ENCODE measurements at regions not wholly inside any gene's neighbourhood (a gene's known extent, or its start where the extent isn't known, plus 50 kb on each side); places are given as distances from the start of the nearest gene placed in this dataset.

DNA sequence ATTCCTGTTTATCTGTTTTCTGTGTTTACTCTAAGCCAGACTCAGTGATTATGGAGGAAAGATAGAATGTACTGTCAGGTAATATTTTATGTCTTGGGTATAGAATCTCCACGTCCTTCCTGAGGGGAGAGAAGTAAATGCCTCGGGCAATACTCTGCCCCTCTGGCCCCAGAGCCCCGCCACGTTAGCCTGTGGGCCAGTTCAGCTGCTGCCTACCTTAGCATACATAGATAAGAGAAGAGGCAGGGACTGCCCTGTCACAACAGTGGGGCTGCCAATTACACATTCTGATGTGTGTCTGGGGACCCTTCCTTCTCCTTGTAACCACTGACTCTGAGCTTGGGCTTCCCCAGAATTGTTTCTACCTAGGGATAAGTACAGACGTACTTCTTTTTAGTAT lies 347.7 kb upstream of the ATP11B start:
- Mint-ChIP-seq H3K27me3 (no peaks in the 10 kb centered on the region), H3K9me3 (no peaks in the 10 kb centered on the region), H3K36me3 (no peaks in the 10 kb centered on the region), H3K4me1 (no peaks in the 10 kb centered on the region), H3K27ac (no peak overlapping the region), H3K4me3 (no peak overlapping the region)
- no peak for ATAC-seq (replicated peaks)
- DNase-seq, result no peak

DNA sequence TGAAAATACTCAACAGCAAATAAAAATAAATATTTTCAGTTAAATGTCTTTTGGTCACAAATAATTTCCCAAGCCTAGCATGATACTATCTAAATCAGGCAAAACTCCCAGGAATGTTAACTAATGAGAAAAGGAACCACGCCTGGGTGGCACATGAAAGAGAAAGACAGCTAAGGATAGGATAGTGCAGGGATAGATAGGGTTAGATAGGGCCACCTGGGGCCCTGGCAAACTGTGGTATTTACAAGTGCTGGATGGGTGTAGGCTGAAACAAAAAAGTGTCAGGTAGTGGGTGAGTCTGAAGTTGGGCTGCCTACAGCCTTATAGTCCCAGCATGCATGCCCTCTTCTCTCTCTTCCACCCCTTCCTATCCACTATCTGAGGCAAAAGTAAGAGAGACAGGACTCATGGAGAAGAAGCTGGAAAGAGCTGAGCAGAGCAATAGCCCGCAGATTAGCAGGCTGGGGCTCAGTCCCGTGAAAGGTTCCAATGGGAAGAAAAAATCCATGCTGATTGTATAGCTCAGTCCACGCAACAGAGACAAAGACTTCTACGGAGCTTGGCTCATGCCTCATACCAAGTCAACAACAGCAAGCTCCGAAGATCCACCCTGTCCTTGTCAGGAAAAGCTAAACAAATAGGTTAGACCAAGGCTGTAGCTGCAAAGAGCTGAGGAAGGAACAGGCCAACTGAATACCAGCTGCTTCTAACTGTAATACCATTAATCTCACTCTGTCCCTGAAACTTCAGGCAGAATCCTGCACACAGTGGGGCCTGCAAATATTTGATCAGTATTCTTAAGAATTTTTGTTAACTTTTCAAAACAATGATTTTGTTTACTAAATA lies 342.1 kb upstream of the ATP11B start:
- H3K27ac Mint-ChIP-seq, result no peak overlapping the region
- no peak overlapping the region for H3K4me3 Mint-ChIP-seq
- H3K36me3 Mint-ChIP-seq, result no peaks in the 10 kb centered on the region
- DNase-seq, result no peak
- no peak for ATAC-seq (replicated peaks)
- no peaks in the 10 kb centered on the region for H3K4me1 Mint-ChIP-seq
- H3K9me3 Mint-ChIP-seq, result peaks cover 0 to 3% of the 10 kb centered on the region in 2 donors
- no peaks in the 10 kb centered on the region for H3K27me3 Mint-ChIP-seq

DNA sequence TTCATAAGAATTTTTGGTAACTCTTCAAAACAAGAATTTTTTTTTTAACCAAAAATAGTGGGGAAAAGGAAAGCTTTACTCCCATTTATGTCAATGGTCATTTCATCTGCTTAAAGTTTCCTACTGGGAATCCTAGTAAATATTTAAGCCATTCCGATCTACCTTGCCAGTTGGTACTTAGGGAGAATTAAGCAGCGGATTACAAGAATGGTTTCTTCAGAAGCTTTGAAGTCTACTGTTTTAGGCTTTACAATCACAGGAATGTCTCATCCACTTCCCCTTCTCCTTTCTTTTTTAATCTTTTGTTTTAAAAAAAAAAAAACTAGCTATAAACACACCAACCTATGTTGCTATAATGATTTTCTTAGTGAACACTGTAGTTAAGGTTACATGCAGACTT lies 341.4 kb upstream of the ATP11B start:
- peaks cover 0 to 5% of the 10 kb centered on the region in 2 donors for H3K9me3 Mint-ChIP-seq
- H3K27ac Mint-ChIP-seq, result no peak overlapping the region
- H3K27me3 Mint-ChIP-seq, result no peaks in the 10 kb centered on the region
- no peaks in the 10 kb centered on the region for H3K4me1 Mint-ChIP-seq
- ATAC-seq (replicated peaks), result no peak
- no peak for DNase-seq
- no peak overlapping the region for H3K4me3 Mint-ChIP-seq
- H3K36me3 Mint-ChIP-seq, result no peaks in the 10 kb centered on the region

DNA sequence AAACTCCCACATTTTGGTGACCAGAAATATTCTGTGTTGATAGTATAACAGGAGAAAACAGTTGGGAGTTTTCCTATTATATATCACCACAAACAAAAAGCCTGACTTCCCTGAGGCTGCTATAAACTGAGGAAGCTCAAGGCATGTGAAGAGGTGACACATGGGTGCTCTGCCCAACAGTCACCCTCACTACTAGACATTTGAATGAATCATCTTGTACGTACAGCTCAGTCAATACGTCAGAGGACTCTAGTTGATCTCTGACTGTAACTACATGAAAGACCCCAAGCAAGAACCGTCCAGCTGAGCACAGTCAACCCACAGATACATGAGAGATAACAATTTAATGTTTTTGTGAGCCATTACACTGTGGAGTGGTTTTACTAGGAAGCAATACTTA lies 338.3 kb upstream of the ATP11B start:
- no peaks in the 10 kb centered on the region for H3K36me3 Mint-ChIP-seq
- H3K4me1 Mint-ChIP-seq, result no peaks in the 10 kb centered on the region

DNA sequence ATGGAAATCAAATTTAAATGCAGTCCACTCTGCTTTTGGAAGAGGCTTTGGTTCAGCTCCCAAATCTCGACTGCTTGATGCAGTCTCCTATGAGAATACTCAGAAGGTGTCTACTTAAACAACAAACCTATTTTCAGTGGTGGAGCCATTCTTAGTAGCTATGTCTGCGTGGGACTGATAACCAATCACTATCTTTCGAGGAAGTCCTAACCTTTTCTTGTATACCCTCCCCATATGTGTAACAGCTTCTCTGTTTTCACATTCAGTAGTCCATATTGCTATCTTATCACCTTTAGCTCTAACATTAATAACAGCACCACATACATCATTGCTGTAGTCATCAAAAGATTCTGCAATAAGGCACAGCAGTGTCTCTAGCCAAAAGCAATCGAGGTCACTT lies 333.0 kb upstream of the ATP11B start:
- ATAC-seq (replicated peaks) (no peak), DNase-seq (no peak)
- Mint-ChIP-seq H3K27me3 (no peaks in the 10 kb centered on the region), H3K9me3 (peaks cover 4 to 8% of the 10 kb centered on the region in 2 donors), H3K4me3 (no peak overlapping the region), H3K27ac (no peak overlapping the region), H3K36me3 (no peaks in the 10 kb centered on the region), H3K4me1 (no peaks in the 10 kb centered on the region)

More for the DNA sequence above, 338.3 kb upstream of the ATP11B start:
- peaks cover 0 to 5% of the 10 kb centered on the region in 2 donors for H3K9me3 Mint-ChIP-seq
- no peak overlapping the region for H3K4me3 Mint-ChIP-seq
- no peaks in the 10 kb centered on the region for H3K27me3 Mint-ChIP-seq
- H3K27ac Mint-ChIP-seq, result no peak overlapping the region
- ATAC-seq (replicated peaks) (no peak), DNase-seq (no peak)

DNA sequence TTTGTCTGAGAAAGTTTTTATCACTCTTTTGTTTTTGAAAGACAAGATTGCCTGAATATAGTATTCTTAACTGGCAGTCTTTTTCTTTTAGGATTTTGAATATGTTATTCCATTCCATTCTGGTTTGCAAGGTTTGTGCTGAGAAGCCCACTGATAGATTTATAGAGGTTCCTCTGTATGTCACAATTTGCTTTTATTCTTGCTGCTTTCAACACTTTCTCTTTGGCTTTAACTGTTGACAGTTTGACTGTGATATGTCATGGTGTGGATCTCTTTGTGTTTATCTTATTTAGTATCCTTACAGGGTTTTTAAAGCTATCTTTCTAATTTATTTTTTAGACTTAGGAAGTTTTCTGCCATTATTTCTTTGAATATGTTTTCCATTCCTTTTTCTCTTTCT lies 331.2 kb upstream of the ATP11B start:
- Mint-ChIP-seq H3K36me3 (no peaks in the 10 kb centered on the region), H3K4me1 (no peaks in the 10 kb centered on the region), H3K27me3 (no peaks in the 10 kb centered on the region), H3K27ac (no peak overlapping the region), H3K9me3 (peaks cover 3 to 4% of the 10 kb centered on the region in 2 donors), H3K4me3 (no peak overlapping the region)
- DNase-seq (no peak), ATAC-seq (replicated peaks) (no peak)

DNA sequence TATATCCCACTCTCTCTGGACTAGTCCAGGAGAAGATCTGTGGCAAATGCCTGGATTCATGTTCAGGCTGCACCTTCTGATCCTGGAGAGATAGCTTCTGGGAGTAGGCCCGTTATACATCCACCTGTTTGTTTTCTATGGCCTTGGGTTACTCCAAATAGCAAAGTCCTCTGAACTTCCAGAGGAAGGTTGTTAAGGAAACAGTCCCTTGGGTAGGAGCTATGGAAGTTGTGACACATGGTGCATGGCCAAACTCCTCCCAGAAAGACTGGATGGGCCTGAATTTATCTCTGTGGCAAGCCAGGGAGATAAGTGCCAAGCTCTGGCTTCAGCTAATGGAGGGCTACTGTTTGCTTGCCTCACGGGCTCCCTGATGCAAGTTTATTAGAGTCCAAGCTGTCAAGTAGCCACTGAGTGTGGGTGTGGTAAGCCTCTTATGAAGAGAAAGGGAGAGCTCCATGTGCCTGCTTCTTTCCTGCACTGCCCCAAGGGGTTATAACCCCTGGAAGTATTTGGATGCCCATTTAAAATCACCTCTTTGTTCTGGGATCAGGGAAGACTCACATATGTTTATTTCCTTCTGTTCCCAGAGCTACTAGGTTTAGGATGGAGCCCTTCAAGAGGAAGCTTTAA lies 328.7 kb upstream of the ATP11B start:
- no peak overlapping the region for H3K27ac Mint-ChIP-seq
- no peaks in the 10 kb centered on the region for H3K36me3 Mint-ChIP-seq
- no peaks in the 10 kb centered on the region for H3K4me1 Mint-ChIP-seq
- no peak overlapping the region for H3K4me3 Mint-ChIP-seq
- peaks cover 4% of the 10 kb centered on the region in 2 donors for H3K9me3 Mint-ChIP-seq
- H3K27me3 Mint-ChIP-seq, result no peaks in the 10 kb centered on the region
- no peak for DNase-seq
- ATAC-seq (replicated peaks), result no peak

DNA sequence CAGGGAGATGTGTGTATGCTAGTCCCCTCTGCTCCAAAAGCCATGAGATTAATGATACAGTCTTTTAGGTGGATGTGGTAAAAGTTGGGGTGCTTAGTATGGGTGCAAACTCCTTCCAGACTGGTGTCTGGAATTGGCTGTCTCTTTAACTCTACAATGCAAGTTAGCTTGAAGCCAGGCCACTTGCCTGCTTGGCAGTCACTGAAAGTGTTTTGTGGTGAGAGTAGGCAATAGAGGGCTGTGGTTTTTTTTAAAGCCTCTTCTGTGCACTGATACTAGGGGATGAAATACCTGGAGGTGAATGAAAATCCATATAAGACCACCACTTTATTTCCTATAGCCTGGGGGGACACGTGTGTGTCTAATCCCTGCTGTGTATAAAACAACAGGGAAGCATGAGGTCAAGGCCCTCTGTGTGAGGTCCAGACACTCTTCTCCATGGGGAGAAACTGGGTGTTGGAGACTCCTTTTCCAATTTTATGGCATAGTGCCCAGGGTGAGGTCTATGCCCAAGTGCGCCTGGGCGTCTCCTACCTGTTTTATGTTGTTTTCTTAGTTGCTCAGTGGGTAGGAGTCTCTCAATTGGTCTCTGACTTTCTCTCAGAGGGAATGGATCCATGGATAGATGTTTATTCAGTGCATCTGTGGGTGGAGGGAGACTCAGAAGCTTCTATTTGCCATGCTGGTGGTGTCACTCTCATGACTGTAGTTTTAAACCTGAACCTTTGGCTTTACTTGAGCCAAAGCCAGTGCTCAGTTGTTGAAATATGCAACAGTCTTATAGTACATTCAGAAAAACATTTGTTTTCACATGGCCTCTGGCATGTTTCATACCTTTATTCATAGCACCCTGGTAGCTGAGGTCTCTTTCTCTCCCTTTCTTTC lies 327.8 kb upstream of the ATP11B start:
- Mint-ChIP-seq H3K36me3 (no peaks in the 10 kb centered on the region), H3K4me1 (no peaks in the 10 kb centered on the region), H3K27ac (no peak overlapping the region), H3K9me3 (peaks cover 4% of the 10 kb centered on the region in 2 donors), H3K4me3 (no peak overlapping the region), H3K27me3 (no peaks in the 10 kb centered on the region)
- no peak for ATAC-seq (replicated peaks)
- DNase-seq, result no peak

DNA sequence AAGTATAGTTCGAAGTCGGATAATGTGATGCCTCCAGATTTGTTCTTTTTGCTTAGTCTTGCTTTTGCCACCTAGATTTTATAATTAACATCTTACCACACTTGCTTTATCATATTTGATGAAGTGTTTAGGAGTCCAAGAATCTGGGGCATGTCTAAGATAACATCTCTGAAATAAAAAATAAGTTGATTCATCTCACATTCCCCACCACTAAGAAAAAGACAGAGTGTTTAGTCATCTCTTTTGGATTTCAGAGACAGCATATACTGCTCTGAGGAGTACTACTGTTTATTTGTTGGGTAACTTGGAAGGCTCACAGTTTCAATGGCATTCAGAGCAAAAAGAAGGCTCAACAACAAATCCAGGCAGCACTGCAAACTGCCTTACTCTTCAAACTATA lies 324.2 kb upstream of the ATP11B start:
- Mint-ChIP-seq H3K27me3 (no peaks in the 10 kb centered on the region), H3K9me3 (peaks cover 0 to 1% of the 10 kb centered on the region in 2 donors), H3K4me3 (no peak overlapping the region), H3K4me1 (no peaks in the 10 kb centered on the region), H3K36me3 (no peaks in the 10 kb centered on the region), H3K27ac (no peak overlapping the region)
- no peak for DNase-seq
- ATAC-seq (replicated peaks), result no peak

DNA sequence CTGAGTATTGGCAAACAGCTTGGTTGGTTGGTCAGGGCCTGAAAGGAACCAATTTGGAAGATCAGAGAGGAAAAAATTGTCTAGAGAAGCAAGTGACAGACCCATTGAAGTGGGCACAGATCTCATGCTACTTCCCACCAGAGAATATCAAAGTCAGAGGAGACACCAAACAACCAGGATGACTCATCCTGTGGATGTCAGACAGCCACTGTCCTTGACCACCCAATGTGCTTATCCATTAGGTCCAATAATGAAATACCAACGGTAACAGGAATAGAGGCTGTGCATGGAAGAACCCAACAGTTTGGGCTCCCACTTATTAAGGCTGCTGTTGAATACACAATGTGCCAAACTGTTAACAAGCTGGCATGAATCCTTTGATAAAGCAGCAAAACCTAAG lies 323.1 kb upstream of the ATP11B start:
- Mint-ChIP-seq H3K4me3 (no peak overlapping the region), H3K27me3 (no peaks in the 10 kb centered on the region), H3K9me3 (peaks cover 0 to 1% of the 10 kb centered on the region in 2 donors), H3K4me1 (no peaks in the 10 kb centered on the region), H3K36me3 (no peaks in the 10 kb centered on the region), H3K27ac (no peak overlapping the region)
- no peak for DNase-seq
- ATAC-seq (replicated peaks), result no peak

DNA sequence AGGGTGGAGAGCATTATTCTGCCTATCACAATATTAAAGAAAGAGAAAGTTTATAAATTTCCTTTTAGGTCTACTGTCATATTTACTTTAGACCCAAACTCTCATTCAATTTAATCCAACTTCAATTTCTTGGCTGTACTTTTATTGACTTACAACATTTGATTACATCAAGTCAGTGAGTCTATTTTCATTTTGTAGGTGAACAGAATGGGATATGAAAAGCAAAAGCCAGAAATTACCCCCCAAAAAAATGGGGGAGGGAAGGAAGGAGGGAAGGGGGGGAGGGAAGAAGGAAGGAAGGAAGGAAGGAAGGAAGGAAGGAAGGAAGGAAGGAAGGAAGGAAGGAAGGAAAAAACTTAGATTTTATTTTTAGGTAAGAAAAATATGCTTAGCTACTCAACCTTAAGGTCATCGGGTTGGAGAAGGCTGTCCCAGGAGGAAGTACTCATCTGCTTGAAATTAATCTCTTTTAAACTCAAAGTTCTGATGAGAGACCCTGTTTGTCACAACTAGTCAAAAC lies 320.1 kb upstream of the ATP11B start:
- H3K27ac Mint-ChIP-seq, result no peak overlapping the region
- ATAC-seq (replicated peaks) (no peak), DNase-seq (no peak)
- peaks cover 0 to 5% of the 10 kb centered on the region in 2 donors for H3K27me3 Mint-ChIP-seq
- H3K4me1 Mint-ChIP-seq, result no peaks in the 10 kb centered on the region
- no peaks in the 10 kb centered on the region for H3K36me3 Mint-ChIP-seq
- peaks cover 0 to 1% of the 10 kb centered on the region in 2 donors for H3K9me3 Mint-ChIP-seq
- no peak overlapping the region for H3K4me3 Mint-ChIP-seq

DNA sequence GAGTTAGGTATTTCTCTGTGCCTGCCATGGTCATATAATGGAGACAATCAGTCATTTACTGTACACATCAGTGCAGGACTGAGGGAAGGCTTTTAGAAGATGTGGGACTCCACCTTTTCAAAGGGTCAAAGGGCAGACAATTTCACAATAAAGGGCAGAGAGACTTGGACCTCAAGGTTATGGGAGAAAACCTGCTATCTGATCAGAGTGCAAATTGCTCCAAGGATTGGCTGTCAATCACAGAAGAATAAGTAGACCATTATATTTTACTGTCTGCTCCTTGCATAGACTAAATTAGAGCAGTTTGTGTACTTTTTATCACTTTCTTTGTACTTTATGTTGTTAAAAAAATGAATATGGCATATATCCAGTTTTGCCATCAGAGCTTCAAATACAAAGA lies 314.9 kb upstream of the ATP11B start:
- H3K27ac Mint-ChIP-seq, result no peak overlapping the region
- H3K27me3 Mint-ChIP-seq, result peaks cover 0 to 5% of the 10 kb centered on the region in 2 donors
- ATAC-seq (replicated peaks) (no peak), DNase-seq (no peak)
- peaks cover 0 to 2% of the 10 kb centered on the region in 2 donors for H3K9me3 Mint-ChIP-seq
- H3K4me3 Mint-ChIP-seq, result no peak overlapping the region
- H3K36me3 Mint-ChIP-seq, result no peaks in the 10 kb centered on the region
- no peaks in the 10 kb centered on the region for H3K4me1 Mint-ChIP-seq

DNA sequence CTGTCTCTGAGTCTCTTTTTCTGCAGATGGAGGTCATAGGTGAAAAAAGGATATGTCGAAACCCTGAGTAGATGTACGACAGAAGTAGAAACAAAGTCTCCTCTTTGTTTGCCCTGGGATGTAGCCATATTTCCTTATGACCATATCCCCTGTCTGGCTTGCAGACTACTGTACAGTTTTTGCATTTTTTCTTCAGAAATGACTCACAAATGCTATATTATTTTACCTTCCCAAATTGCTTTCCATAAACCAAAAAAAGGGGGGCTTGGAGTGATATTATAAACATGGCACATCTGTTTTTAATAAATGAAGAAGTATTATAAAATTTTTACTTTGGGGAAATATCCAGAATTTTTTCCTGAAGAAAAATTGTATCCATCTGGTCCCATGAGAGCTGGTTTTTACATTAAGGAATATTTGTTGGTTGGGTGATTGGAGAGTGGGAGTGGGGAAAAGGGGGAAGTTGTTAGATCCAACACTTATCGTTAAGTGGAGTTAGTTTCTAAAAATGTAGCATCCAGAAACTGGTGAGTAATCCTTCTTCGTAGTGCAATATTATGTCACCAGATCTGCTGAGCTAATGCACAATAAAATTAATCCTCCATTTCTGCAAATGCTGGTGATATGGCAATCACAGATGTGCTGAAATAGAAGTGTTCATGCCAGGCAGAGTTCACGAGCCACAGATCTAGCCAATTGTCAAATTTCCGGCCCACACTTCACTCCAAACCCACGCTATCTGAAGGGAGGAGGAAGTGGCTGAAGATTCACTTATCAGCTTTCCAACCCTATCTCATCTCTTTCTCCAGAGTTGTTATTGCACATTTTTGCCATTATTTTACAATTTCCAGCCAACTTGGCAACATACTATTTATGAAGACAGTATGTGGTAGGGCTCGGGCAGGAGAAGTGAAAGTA lies 313.6 kb upstream of the ATP11B start:
- Mint-ChIP-seq H3K4me1 (no peaks in the 10 kb centered on the region), H3K36me3 (no peaks in the 10 kb centered on the region), H3K27me3 (peaks cover 0 to 5% of the 10 kb centered on the region in 2 donors), H3K27ac (no peak overlapping the region), H3K4me3 (no peak overlapping the region), H3K9me3 (peaks cover 0 to 2% of the 10 kb centered on the region in 2 donors)
- DNase-seq (no peak), ATAC-seq (replicated peaks) (no peak)
